ENCODE measurements at regions not wholly inside any gene's neighbourhood (a gene's known extent, or its start where the extent isn't known, plus 50 kb on each side); places are given as distances from the start of the nearest gene placed in this dataset.

DNA sequence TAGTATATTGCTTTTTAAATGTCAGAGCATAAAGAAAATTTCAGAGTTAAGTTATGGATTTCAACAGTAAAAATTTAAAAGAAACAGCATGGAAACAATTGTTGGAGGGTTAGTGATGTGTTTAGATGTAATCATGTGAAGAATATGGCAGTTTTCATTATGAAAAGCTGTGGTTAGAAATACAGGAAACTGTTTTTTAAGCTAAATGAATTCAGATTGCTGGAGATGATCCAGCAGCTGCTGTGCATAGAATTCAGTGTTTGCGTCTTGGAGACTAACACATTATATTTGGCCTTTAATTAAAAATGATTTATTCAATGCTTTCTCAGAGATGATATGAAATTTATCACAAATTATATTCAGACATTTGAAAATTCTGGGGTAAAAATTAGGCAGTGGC, 273.6 kb upstream of the LRRC7 start (continued):
- TF ChIP-seq PRRX2 (CRISPR knock-in tag; IDR thresholded peaks at IDR 0.05) (no peak), EMX1 (CRISPR knock-in tag; IDR thresholded peaks at IDR 0.05) (no peak), ZNF138 (CRISPR knock-in tag; conservative IDR thresholded peaks at IDR 0.05) (no peak)

DNA sequence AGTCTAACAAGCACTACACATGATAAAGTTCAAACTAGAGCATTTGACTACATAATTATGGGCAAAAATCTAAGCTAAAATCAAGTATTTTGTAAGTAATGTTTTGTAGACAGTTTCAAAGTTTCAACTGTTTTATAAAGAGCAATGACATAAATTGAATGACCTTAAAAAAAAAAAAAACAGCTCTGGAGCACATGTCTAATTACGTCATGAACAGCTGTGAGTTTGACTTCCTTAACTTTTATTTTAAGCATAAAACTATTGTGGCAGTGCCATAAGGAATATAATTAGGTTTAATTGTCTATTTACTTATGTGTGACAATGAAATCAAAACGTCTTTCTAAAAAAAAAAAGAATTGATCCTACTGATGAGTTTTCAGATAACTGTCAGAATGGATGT, 272.5 kb upstream of the LRRC7 start:
- no peaks in the 10 kb centered on the region for H3K36me3 Mint-ChIP-seq
- H3K4me1 Mint-ChIP-seq = no peaks in the 10 kb centered on the region
- H3K4me3 Mint-ChIP-seq = no peak overlapping the region
- ChIA-PET CTCF (no interaction called here), POLR2A (no interaction called here)
- no peaks in the 10 kb centered on the region for H3K9me3 Mint-ChIP-seq
- no peak for DNase-seq (ENCODE audit: low spot score)
- H3K27ac Mint-ChIP-seq = no peak overlapping the region
- TF ChIP-seq, protein P1, sequence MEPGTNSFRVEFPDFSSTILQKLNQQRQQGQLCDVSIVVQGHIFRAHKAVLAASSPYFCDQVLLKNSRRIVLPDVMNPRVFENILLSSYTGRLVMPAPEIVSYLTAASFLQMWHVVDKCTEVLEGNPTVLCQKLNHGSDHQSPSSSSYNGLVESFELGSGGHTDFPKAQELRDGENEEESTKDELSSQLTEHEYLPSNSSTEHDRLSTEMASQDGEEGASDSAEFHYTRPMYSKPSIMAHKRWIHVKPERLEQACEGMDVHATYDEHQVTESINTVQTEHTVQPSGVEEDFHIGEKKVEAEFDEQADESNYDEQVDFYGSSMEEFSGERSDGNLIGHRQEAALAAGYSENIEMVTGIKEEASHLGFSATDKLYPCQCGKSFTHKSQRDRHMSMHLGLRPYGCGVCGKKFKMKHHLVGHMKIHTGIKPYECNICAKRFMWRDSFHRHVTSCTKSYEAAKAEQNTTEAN (CRISPR knock-in tag; IDR thresholded peaks at IDR 0.05) = no peak
- TF ChIP-seq ZNF121 (CRISPR knock-in tag; IDR thresholded peaks at IDR 0.05) = no peak
- no peak for TF ChIP-seq MYBL2 (CRISPR knock-in tag; IDR thresholded peaks at IDR 0.05)
- TF ChIP-seq CBFB (CRISPR knock-in tag; IDR thresholded peaks at IDR 0.05; ENCODE audit: low read depth) = no peak
- TF ChIP-seq ETV6 (CRISPR knock-in tag; IDR thresholded peaks at IDR 0.05) = no peak
- no peak for TF ChIP-seq ZBTB21 (CRISPR knock-in tag; IDR thresholded peaks at IDR 0.05; ENCODE audit: borderline replicate concordance)
- TF ChIP-seq, protein P2, sequence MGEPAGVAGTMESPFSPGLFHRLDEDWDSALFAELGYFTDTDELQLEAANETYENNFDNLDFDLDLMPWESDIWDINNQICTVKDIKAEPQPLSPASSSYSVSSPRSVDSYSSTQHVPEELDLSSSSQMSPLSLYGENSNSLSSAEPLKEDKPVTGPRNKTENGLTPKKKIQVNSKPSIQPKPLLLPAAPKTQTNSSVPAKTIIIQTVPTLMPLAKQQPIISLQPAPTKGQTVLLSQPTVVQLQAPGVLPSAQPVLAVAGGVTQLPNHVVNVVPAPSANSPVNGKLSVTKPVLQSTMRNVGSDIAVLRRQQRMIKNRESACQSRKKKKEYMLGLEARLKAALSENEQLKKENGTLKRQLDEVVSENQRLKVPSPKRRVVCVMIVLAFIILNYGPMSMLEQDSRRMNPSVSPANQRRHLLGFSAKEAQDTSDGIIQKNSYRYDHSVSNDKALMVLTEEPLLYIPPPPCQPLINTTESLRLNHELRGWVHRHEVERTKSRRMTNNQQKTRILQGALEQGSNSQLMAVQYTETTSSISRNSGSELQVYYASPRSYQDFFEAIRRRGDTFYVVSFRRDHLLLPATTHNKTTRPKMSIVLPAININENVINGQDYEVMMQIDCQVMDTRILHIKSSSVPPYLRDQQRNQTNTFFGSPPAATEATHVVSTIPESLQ (CRISPR knock-in tag; IDR thresholded peaks at IDR 0.05) = no peak
- TF ChIP-seq, protein P3, sequence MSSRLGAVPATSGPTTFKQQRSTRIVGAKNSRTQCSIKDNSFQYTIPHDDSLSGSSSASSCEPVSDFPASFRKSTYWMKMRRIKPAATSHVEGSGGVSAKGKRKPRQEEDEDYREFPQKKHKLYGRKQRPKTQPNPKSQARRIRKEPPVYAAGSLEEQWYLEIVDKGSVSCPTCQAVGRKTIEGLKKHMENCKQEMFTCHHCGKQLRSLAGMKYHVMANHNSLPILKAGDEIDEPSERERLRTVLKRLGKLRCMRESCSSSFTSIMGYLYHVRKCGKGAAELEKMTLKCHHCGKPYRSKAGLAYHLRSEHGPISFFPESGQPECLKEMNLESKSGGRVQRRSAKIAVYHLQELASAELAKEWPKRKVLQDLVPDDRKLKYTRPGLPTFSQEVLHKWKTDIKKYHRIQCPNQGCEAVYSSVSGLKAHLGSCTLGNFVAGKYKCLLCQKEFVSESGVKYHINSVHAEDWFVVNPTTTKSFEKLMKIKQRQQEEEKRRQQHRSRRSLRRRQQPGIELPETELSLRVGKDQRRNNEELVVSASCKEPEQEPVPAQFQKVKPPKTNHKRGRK (CRISPR knock-in tag; IDR thresholded peaks at IDR 0.05; ENCODE audit: borderline replicate concordance) = no peak
- no peak for TF ChIP-seq ZNF219 (CRISPR knock-in tag; IDR thresholded peaks at IDR 0.05; ENCODE audit: borderline replicate concordance)
- TF ChIP-seq, protein P4, sequence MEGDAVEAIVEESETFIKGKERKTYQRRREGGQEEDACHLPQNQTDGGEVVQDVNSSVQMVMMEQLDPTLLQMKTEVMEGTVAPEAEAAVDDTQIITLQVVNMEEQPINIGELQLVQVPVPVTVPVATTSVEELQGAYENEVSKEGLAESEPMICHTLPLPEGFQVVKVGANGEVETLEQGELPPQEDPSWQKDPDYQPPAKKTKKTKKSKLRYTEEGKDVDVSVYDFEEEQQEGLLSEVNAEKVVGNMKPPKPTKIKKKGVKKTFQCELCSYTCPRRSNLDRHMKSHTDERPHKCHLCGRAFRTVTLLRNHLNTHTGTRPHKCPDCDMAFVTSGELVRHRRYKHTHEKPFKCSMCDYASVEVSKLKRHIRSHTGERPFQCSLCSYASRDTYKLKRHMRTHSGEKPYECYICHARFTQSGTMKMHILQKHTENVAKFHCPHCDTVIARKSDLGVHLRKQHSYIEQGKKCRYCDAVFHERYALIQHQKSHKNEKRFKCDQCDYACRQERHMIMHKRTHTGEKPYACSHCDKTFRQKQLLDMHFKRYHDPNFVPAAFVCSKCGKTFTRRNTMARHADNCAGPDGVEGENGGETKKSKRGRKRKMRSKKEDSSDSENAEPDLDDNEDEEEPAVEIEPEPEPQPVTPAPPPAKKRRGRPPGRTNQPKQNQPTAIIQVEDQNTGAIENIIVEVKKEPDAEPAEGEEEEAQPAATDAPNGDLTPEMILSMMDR (IDR thresholded peaks at IDR 0.05) = no peak
- TF ChIP-seq RELA (CRISPR knock-in tag; IDR thresholded peaks at IDR 0.05; ENCODE audit: borderline replicate concordance) = no peak
- TF ChIP-seq TP53 (CRISPR knock-in tag; IDR thresholded peaks at IDR 0.05) = no peak
- TF ChIP-seq, protein P5, sequence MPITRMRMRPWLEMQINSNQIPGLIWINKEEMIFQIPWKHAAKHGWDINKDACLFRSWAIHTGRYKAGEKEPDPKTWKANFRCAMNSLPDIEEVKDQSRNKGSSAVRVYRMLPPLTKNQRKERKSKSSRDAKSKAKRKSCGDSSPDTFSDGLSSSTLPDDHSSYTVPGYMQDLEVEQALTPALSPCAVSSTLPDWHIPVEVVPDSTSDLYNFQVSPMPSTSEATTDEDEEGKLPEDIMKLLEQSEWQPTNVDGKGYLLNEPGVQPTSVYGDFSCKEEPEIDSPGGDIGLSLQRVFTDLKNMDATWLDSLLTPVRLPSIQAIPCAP (CRISPR knock-in tag; IDR thresholded peaks at IDR 0.05) = no peak
- TF ChIP-seq SMAD4 (CRISPR knock-in tag; IDR thresholded peaks at IDR 0.05) = no peak
- TF ChIP-seq RORB (CRISPR knock-in tag; IDR thresholded peaks at IDR 0.05) = no peak
- no peak for TF ChIP-seq ZNF232 (CRISPR knock-in tag; IDR thresholded peaks at IDR 0.05)
- TF ChIP-seq, protein P6, sequence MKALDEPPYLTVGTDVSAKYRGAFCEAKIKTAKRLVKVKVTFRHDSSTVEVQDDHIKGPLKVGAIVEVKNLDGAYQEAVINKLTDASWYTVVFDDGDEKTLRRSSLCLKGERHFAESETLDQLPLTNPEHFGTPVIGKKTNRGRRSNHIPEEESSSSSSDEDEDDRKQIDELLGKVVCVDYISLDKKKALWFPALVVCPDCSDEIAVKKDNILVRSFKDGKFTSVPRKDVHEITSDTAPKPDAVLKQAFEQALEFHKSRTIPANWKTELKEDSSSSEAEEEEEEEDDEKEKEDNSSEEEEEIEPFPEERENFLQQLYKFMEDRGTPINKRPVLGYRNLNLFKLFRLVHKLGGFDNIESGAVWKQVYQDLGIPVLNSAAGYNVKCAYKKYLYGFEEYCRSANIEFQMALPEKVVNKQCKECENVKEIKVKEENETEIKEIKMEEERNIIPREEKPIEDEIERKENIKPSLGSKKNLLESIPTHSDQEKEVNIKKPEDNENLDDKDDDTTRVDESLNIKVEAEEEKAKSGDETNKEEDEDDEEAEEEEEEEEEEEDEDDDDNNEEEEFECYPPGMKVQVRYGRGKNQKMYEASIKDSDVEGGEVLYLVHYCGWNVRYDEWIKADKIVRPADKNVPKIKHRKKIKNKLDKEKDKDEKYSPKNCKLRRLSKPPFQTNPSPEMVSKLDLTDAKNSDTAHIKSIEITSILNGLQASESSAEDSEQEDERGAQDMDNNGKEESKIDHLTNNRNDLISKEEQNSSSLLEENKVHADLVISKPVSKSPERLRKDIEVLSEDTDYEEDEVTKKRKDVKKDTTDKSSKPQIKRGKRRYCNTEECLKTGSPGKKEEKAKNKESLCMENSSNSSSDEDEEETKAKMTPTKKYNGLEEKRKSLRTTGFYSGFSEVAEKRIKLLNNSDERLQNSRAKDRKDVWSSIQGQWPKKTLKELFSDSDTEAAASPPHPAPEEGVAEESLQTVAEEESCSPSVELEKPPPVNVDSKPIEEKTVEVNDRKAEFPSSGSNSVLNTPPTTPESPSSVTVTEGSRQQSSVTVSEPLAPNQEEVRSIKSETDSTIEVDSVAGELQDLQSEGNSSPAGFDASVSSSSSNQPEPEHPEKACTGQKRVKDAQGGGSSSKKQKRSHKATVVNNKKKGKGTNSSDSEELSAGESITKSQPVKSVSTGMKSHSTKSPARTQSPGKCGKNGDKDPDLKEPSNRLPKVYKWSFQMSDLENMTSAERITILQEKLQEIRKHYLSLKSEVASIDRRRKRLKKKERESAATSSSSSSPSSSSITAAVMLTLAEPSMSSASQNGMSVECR (CRISPR knock-in tag; IDR thresholded peaks at IDR 0.05; ENCODE audit: borderline replicate concordance) = no peak
- TF ChIP-seq ZNF263 (CRISPR knock-in tag; IDR thresholded peaks at IDR 0.05; ENCODE audit: low read depth) = no peak
- TF ChIP-seq OVOL2 (CRISPR knock-in tag; IDR thresholded peaks at IDR 0.05; ENCODE audit: borderline replicate concordance) = no peak
- TF ChIP-seq NFATC4 (CRISPR knock-in tag; IDR thresholded peaks at IDR 0.05) = no peak
- ATAC-seq = no peak
- H3K27me3 Mint-ChIP-seq (ENCODE audit: low read depth) = no peaks in the 10 kb centered on the region

Data from WTC11 (cell line).